ENCODE measurements at regions not wholly inside any gene's neighbourhood (a gene's known extent, or its start where the extent isn't known, plus 50 kb on each side); places are given as distances from the start of the nearest gene placed in this dataset.
A peak's percentile ranks its signal among the peaks of the same experiment; 100 is the strongest.

- H3K9me3 Mint-ChIP-seq: no peaks in the 10 kb centered on the region
- peak overlapping the region in 1 of 3 experiments; percentile 51 for H3K27ac Mint-ChIP-seq
- H3K27me3 Mint-ChIP-seq (ENCODE audit: low read depth): peaks cover 16% of the 10 kb centered on the region
- H3K36me3 Mint-ChIP-seq (ENCODE audit: low read depth): no peaks in the 10 kb centered on the region
- H3K4me1 Mint-ChIP-seq: peaks cover 21% of the 10 kb centered on the region
- H3K4me3 Mint-ChIP-seq: no peak overlapping the region
- no peak for TF ChIP-seq CTCF (IDR thresholded peaks at IDR 0.05; ENCODE audit: unreplicated experiment in 3 of 3)
Measured at GRCh38 chr20:57985278-57985677, 243.2 kb downstream of the ANKRD60 start.

GRCh38 chr20:57983082-57983481 is 245.4 kb downstream of the ANKRD60 start:
- no peaks in the 10 kb centered on the region for H3K36me3 Mint-ChIP-seq (ENCODE audit: low read depth)
- TF ChIP-seq CTCF (IDR thresholded peaks at IDR 0.05; ENCODE audit: unreplicated experiment in 3 of 3): no peak
- H3K4me1 Mint-ChIP-seq: peaks cover 27% of the 10 kb centered on the region
- no peak overlapping the region for H3K4me3 Mint-ChIP-seq
- no peaks in the 10 kb centered on the region for H3K9me3 Mint-ChIP-seq
- H3K27ac Mint-ChIP-seq: no peak overlapping the region
- peaks cover 15% of the 10 kb centered on the region for H3K27me3 Mint-ChIP-seq (ENCODE audit: low read depth)

- Mint-ChIP-seq H3K9me3 (no peaks in the 10 kb centered on the region), H3K36me3 (ENCODE audit: low read depth) (no peaks in the 10 kb centered on the region), H3K27me3 (ENCODE audit: low read depth) (peaks cover 18% of the 10 kb centered on the region), H3K4me1 (peaks cover 35% of the 10 kb centered on the region), H3K27ac (peak overlapping the region in 2 of 3 experiments; percentile 45 to 50), H3K4me3 (no peak overlapping the region)
- no peak for TF ChIP-seq CTCF (IDR thresholded peaks at IDR 0.05; ENCODE audit: unreplicated experiment in 3 of 3)
Measured at GRCh38 chr20:57980506-57980905, 247.9 kb downstream of the ANKRD60 start.

DNA sequence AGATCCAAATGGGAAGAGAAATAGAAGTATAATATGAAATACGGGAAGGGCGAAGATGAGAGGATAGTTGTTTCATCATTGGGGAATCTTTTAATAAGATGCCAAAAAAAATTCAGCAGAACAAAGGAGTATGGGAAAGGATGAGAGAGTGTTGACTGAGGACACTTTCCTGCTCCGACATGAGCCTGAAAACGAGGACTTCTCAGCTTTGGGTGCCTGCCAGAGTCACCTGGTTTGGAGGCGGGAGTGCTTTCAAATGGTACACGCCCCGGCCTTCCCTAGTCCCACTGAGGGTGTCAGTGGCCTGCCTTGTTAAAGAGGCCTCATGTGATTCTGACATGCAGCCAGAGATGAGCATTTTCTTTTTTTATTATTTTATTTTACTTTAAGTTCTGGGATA is 250.9 kb downstream of the ANKRD60 start:
- Mint-ChIP-seq H3K27me3 (ENCODE audit: low read depth) (peaks cover 12% of the 10 kb centered on the region), H3K36me3 (ENCODE audit: low read depth) (no peaks in the 10 kb centered on the region), H3K4me1 (peaks cover 30% of the 10 kb centered on the region), H3K27ac (peak overlapping the region in 2 of 3 experiments; percentile 59 to 87), H3K9me3 (peaks cover 4% of the 10 kb centered on the region), H3K4me3 (no peak overlapping the region)
- no peak for TF ChIP-seq CTCF (IDR thresholded peaks at IDR 0.05; ENCODE audit: unreplicated experiment in 3 of 3)

DNA sequence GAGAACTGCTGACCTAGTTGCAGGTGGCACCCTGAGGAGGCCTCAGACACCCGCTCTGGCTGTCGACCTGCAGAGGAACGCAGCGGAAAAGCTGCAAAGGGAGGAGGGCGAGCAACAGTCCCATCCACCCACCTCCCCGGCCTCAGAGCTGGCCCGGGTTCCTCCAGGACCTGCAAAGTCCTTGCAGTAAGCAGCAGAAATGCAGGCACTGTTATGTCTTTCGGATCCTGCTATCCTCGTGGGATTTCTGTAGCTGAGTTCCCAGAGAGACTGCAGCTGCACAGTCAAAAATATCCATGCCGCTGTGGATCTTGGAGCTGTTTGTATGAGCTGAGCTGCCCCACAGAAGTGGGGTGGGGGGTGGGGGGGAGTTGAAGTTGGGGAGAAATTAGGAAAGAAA is 251.3 kb downstream of the ANKRD60 start:
- H3K27ac Mint-ChIP-seq: peak overlapping the region in 2 of 3 experiments; percentile 59 to 87
- H3K27me3 Mint-ChIP-seq (ENCODE audit: low read depth): peaks cover 12% of the 10 kb centered on the region
- no peak for TF ChIP-seq CTCF (IDR thresholded peaks at IDR 0.05; ENCODE audit: unreplicated experiment in 3 of 3)
- no peaks in the 10 kb centered on the region for H3K36me3 Mint-ChIP-seq (ENCODE audit: low read depth)
- H3K4me1 Mint-ChIP-seq: peaks cover 27% of the 10 kb centered on the region
- H3K4me3 Mint-ChIP-seq: no peak overlapping the region
- H3K9me3 Mint-ChIP-seq: peaks cover 4% of the 10 kb centered on the region

DNA sequence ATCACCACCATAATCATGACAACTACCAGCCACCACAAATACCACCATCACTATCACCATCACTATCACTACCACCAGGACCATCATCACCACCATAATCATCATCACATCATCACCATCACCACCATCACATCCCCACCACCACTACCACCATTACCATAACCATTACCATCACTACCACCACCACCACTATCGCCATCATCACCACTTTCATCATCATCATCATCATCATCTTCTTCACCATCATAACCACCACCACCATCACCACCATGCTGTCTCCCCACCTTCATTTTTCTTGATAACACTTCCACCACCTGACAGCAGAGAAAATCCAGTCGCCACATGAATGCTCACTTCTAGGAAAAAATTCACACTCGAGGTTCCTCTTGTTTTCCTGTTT is 253.6 kb downstream of the ANKRD60 start:
- no peak for TF ChIP-seq CTCF (IDR thresholded peaks at IDR 0.05; ENCODE audit: unreplicated experiment in 3 of 3)
- H3K27me3 Mint-ChIP-seq (ENCODE audit: low read depth): peaks cover 19% of the 10 kb centered on the region
- H3K27ac Mint-ChIP-seq: no peak overlapping the region
- H3K9me3 Mint-ChIP-seq: peaks cover 7% of the 10 kb centered on the region
- no peak overlapping the region for H3K4me3 Mint-ChIP-seq
- peaks cover 12% of the 10 kb centered on the region for H3K4me1 Mint-ChIP-seq
- no peaks in the 10 kb centered on the region for H3K36me3 Mint-ChIP-seq (ENCODE audit: low read depth)
